ENCODE measurements at regions not wholly inside any gene's neighbourhood (a gene's known extent, or its start where the extent isn't known, plus 50 kb on each side); places are given as distances from the start of the nearest gene placed in this dataset.

DNA sequence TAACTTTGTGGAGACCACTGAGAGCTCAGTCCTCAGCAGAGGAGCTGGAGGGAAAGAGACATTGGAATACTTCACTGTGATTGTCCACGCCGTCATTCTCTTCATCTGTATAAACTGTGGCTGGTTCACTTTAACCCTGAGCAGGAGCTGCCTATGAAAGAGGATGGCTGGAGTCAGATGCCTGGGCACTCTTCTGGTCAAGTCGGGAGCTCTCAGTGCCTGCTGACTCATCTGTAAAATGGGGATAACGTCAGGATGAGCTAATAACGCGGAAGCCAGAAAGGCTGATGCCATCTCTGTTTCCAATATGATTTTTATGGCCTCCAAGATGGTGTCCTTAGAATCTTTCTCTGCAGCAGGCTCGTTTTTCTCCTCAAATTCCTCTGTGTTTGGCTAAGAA is 51.6 kb upstream of the MRPS22 start:
- no peaks in the 10 kb centered on the region for H3K4me1 ChIP-seq (ENCODE audit: insufficient read depth, low read length, poor library complexity, severe bottlenecking)
- no peaks in the 10 kb centered on the region for H3K36me3 ChIP-seq (ENCODE audit: insufficient read depth, low read length, poor library complexity, severe bottlenecking)
- no peaks in the 10 kb centered on the region for H3K27me3 ChIP-seq (replicated peaks; ENCODE audit: insufficient read depth, low read depth, low read length, poor library complexity)
- H3K27ac ChIP-seq (ENCODE audit: low read depth, low read length, poor library complexity, severe bottlenecking): no peak overlapping the region
- H3K4me3 ChIP-seq (ENCODE audit: low read depth, low read length, poor library complexity, severe bottlenecking): no peak overlapping the region
- ChIA-PET POLR2A (ENCODE audit: low non-redundant PET) (no interaction called here), CTCF (no interaction called here)
- no peak for DNase-seq (ENCODE audit: low spot score)
- H3K9me3 ChIP-seq (ENCODE audit: low read depth, low read length, poor library complexity, severe bottlenecking): no peaks in the 10 kb centered on the region
- no TSS peak for BruUV-seq (replicated peaks)
- TF ChIP-seq EZH2 (IDR thresholded peaks at IDR 0.05; ENCODE audit: borderline replicate concordance, low read depth, low read length, poor library complexity, severe bottlenecking): no peak
- TF ChIP-seq, protein P1, sequence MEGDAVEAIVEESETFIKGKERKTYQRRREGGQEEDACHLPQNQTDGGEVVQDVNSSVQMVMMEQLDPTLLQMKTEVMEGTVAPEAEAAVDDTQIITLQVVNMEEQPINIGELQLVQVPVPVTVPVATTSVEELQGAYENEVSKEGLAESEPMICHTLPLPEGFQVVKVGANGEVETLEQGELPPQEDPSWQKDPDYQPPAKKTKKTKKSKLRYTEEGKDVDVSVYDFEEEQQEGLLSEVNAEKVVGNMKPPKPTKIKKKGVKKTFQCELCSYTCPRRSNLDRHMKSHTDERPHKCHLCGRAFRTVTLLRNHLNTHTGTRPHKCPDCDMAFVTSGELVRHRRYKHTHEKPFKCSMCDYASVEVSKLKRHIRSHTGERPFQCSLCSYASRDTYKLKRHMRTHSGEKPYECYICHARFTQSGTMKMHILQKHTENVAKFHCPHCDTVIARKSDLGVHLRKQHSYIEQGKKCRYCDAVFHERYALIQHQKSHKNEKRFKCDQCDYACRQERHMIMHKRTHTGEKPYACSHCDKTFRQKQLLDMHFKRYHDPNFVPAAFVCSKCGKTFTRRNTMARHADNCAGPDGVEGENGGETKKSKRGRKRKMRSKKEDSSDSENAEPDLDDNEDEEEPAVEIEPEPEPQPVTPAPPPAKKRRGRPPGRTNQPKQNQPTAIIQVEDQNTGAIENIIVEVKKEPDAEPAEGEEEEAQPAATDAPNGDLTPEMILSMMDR (conservative IDR thresholded peaks at IDR 0.05; ENCODE audit: low read depth, low read length): no peak
- intact Hi-C loops (cut with micrococcal nuclease; ENCODE audit: unreplicated experiment): no loop called here

DNA sequence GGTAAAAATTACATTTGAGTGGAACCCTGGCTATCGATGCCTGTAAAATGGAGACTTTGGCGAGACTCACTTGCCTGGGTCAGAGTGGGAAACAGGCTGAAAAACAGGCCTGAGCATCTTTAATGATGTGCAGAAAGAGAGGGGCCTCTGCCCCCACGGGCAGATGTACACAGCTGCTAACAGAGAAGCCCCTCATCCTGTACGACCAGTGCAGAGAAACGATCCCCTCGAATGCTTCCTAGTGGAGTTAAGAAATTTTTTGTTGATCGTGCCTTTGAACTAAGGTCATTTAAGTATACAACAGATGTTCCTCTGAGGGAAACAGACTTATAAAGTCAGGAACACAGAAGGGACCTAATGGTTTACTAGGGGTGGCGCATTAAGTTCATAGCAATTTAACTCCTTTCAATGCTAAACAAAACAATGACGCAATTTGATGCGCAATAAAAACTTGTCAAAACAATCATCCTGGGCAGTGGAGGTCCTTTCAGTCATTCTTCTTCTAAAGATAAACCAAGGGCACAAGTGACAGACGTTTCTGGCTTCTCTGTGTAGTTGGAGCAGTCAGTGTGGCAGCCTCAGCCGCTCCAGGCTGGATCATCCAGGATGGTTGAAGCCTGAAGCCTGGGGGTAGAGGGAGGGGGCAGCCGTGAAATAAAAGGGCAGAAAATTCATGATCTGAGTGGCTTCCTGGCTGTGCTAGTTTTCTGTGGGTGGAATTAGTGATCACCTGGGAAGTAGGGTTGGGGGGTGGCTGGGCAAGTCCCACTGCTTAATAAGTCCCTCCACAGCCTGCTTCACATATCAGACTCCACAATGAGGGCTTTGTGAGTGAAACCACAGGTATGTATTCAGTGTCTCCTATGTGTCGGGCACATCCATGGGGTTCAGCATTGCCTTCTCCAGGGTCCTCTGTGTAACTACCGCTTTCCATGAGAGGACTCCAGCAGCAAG is 50.8 kb upstream of the MRPS22 start:
- intact Hi-C loops (cut with micrococcal nuclease; ENCODE audit: unreplicated experiment): no loop called here
- H3K27ac ChIP-seq (ENCODE audit: low read depth, low read length, poor library complexity, severe bottlenecking): no peak overlapping the region
- no peak for DNase-seq (ENCODE audit: low spot score)
- H3K36me3 ChIP-seq (ENCODE audit: insufficient read depth, low read length, poor library complexity, severe bottlenecking): no peaks in the 10 kb centered on the region
- BruUV-seq (replicated peaks): no TSS peak
- H3K4me3 ChIP-seq (ENCODE audit: low read depth, low read length, poor library complexity, severe bottlenecking): no peak overlapping the region
- H3K4me1 ChIP-seq (ENCODE audit: insufficient read depth, low read length, poor library complexity, severe bottlenecking): no peaks in the 10 kb centered on the region
- ChIA-PET CTCF (no interaction called here), POLR2A (ENCODE audit: low non-redundant PET) (no interaction called here)
- H3K9me3 ChIP-seq (ENCODE audit: low read depth, low read length, poor library complexity, severe bottlenecking): no peaks in the 10 kb centered on the region
- no peaks in the 10 kb centered on the region for H3K27me3 ChIP-seq (replicated peaks; ENCODE audit: insufficient read depth, low read depth, low read length, poor library complexity)
- TF ChIP-seq EZH2 (IDR thresholded peaks at IDR 0.05; ENCODE audit: borderline replicate concordance, low read depth, low read length, poor library complexity, severe bottlenecking): no peak
- TF ChIP-seq, protein P1 (conservative IDR thresholded peaks at IDR 0.05; ENCODE audit: low read depth, low read length): no peak

DNA sequence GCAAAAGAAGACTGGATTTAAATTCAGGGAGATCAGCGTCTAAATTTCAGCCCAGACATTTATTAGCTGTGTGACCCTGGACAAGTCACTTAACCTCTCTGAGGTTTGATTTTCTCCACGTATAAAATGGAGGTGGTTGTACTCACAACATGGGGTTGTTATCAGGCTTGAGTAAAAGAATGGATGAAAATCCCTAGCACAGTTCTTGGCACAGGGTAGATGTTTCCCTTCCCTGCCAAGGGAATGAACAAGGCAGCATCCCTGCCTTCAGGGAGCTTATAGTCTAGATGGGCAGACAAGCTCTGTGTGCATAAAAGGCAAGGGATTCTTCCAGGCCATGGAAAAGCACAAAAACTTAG is 50.2 kb upstream of the MRPS22 start:
- no peaks in the 10 kb centered on the region for H3K9me3 ChIP-seq (ENCODE audit: low read depth, low read length, poor library complexity, severe bottlenecking)
- no peaks in the 10 kb centered on the region for H3K4me1 ChIP-seq (ENCODE audit: insufficient read depth, low read length, poor library complexity, severe bottlenecking)
- no peaks in the 10 kb centered on the region for H3K36me3 ChIP-seq (ENCODE audit: insufficient read depth, low read length, poor library complexity, severe bottlenecking)
- CTCF ChIA-PET: no interaction called here
- H3K27me3 ChIP-seq (replicated peaks; ENCODE audit: insufficient read depth, low read depth, low read length, poor library complexity): no peaks in the 10 kb centered on the region
- no peak overlapping the region for H3K4me3 ChIP-seq (ENCODE audit: low read depth, low read length, poor library complexity, severe bottlenecking)
- POLR2A ChIA-PET (ENCODE audit: low non-redundant PET): no interaction called here
- intact Hi-C loops (cut with micrococcal nuclease; ENCODE audit: unreplicated experiment): no loop called here
- TF ChIP-seq, protein P1 (conservative IDR thresholded peaks at IDR 0.05; ENCODE audit: low read depth, low read length): no peak
- TF ChIP-seq EZH2 (IDR thresholded peaks at IDR 0.05; ENCODE audit: borderline replicate concordance, low read depth, low read length, poor library complexity, severe bottlenecking): no peak
- no TSS peak for BruUV-seq (replicated peaks)
- no peak overlapping the region for H3K27ac ChIP-seq (ENCODE audit: low read depth, low read length, poor library complexity, severe bottlenecking)
- no peak for DNase-seq (ENCODE audit: low spot score)

Data from A673 (cell line).